ENCODE measurements at regions not wholly inside any gene's neighbourhood (a gene's known extent, or its start where the extent isn't known, plus 50 kb on each side); places are given as distances from the start of the nearest gene placed in this dataset.

DNA sequence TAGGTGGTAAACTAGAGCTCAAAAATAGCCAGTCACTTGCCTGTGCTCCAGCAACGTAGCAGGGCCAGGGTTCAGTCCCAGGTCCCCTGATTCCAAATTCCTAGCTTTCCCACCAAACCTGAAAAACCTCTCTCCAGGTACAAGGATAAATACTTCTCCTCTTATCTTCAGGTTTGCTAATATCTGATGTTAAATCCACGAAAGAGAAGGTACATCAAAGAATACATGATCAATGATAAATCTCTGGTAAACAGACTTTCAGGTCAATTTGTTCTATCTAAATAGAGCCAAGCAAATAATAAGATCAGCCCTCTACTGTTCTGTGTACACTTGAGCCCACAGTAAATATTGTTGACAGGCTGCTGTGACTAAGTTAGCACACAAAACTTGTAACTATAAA lies 52.1 kb upstream of the AKT3 start:
- no peak for TF ChIP-seq GATA3 (IDR thresholded peaks at IDR 0.05; ENCODE audit: low read depth, low read length)
- TF ChIP-seq GATA2 (IDR thresholded peaks at IDR 0.05; ENCODE audit: low read depth, low read length) = no peak

Measured in SH-SY5Y (cell line).